GM19452 (cell line): ENCODE measurements at regions not wholly inside any gene's neighbourhood (a gene's known extent, or its start where the extent isn't known, plus 50 kb on each side); places are given as distances from the start of the nearest gene placed in this dataset.
A peak's percentile ranks its signal among the peaks of the same experiment; 100 is the strongest.
"Not testable (repeated sequence)": the region's sequence is repeated elsewhere in the genome, so short reads cannot be mapped to it uniquely, and the experiment has no call there.

Source experiments
- ATAC-seq: cut with Tn5 transposase; IDR thresholded peaks from one replicate; pipeline ENCODE4 v1.9.1; 2021; ENCODE audit not compliant: unreplicated experiment

DNA sequence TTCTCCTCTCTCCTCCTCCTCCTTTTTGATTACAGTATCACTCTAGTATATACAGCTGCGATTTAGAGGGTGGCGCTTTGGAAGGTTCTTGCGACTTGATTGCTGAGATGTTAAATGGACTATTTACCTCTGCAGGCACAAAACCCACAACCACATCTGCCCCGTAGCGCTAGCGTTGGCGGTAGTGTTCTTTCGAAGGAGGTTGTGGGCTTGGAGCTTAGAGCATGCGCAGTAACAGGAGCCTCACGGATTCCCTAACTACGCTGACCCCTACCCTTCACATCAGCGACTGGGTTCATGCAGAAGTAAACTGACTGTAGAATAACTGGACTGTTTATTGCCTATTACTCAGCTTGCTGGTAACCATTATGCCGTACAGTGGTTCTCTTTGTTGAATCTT lies 58.0 kb downstream of the CGGBP1 start:
- ATAC-seq, result no peak

DNA sequence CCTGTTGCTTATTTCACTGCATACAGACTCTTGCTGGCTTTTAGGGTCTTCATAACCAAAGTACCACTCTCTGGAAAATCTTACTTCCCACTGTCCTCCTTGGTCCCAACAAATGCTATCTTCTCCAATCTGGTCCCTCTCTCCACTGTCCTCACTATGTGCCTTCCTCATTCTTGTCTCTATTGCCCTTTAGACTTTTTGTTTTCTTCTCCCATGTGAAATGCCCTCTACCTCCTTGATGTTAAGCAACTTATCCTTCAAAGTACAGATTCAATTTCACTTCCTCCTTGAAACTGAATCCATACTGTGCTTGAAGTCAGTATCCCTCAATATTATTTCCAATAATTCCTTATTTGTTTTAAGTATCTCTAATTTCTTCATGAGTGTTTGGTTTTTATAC lies 60.8 kb downstream of the CGGBP1 start:
- no peak for ATAC-seq

DNA sequence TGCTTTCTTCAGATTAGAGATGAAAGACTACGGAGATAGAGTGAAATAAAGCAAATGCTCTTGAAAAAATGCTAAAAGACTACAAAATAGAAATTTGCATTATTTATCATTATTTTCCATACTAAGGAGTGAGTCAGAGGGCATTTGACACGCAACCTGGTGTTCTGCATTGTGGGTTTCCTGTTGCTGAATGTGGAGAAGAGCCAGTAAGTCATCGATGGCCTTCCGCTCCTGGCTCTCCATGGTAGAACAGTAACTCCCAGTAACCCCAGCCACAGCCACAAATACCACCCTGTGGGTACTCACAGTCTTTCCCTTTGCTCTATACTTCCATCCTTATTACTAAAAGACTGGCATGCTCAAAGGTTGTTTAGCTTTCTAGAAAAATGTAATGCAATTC lies 61.5 kb downstream of the CGGBP1 start:
- peak; percentile 93 for ATAC-seq

- ATAC-seq, result peak; percentile 10
Measured at GRCh38 chr3:87996882-87997281, 61.9 kb downstream of the CGGBP1 start.

GRCh38 chr3:87993566-87993965 lies 65.2 kb downstream of the CGGBP1 start:
- ATAC-seq, result no peak

DNA sequence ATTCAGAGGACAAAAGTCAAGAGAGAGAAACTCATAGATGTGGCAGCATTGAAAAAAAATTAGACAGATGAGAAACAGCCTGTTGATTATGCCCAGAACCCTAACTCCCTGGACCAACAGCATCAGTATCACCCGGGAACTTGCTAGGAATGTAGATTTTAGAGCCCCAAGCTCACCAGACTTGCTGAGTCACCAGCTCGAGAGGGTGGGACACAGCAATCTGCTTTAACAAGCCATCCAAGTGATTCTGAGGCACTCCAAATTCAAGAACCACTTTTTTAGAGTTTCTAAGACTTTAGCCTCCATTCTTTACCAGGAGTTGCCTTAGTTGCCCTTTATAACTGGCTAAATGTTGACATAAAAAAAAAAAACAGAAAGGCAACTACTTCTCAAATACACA lies 70.9 kb downstream of the CGGBP1 start:
- ATAC-seq, result no peak

GRCh38 chr3:87982421-87982820 lies 76.4 kb downstream of the CGGBP1 start:
- no peak for ATAC-seq

DNA sequence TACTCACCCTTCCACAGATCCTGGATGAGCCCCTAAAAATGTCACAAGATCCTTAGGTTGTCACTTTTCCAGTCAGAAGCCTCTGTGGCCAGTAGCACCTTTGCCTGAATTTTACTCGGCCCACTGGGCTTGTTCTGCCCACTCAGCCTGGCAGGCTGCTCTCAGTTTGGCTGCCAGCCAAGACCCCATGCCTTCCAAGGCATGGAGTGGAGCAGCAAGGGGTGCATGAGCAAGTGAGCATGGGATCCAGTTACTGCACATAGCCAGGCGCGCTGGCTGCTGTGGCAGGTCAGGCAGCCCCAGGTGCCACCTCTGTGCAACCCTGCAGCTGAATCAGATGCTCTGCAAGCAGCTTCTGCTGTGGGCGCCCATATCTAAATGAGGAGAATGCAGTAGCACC lies 79.3 kb downstream of the CGGBP1 start:
- no peak for ATAC-seq

GRCh38 chr3:87977765-87978164 lies 81.0 kb downstream of the CGGBP1 start:
- no peak for ATAC-seq

GRCh38 chr3:87975716-87976115 lies 83.1 kb downstream of the CGGBP1 start:
- ATAC-seq, result no peak

DNA sequence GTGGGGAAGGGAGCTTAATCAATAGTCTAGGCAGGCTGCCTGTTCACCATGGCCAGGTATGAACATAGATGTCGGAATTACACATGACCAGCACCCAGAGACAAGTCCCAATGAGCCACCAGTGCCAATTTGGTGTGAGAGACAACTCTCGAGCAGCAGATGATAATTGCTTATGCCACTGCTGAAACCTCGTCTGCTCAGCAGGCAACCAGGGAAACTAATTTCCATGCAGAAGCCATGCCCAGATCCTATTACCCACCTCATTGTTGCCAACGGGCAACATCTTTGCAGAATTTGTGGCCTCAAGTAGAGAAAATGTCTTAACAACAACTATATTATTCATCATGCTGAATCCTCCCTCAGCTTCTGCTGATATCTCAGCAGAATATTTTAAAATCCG lies 84.9 kb downstream of the CGGBP1 start:
- ATAC-seq, result no peak

- no peak for ATAC-seq
Measured at GRCh38 chr3:87969620-87970019, 89.2 kb downstream of the CGGBP1 start.

DNA sequence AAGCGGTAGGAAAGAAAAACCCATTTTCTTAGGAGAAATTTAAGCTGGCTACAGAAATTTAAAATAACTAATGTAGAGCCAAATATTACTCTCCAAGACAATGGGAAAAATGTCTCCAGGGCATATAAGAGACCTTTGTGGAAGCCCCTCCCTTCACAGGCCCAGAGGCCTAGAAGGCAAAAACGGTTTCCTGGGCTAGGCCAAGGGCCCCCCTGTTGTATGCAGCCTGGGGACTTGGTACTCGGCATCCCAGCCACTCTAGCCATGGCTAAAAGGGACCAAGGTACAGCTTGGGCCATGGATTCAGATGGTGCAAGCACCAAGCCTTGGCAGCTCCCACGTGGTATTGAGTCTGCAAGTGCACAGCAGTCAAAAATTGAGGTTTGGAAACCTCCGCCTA lies 90.1 kb downstream of the CGGBP1 start:
- ATAC-seq, result no peak

DNA sequence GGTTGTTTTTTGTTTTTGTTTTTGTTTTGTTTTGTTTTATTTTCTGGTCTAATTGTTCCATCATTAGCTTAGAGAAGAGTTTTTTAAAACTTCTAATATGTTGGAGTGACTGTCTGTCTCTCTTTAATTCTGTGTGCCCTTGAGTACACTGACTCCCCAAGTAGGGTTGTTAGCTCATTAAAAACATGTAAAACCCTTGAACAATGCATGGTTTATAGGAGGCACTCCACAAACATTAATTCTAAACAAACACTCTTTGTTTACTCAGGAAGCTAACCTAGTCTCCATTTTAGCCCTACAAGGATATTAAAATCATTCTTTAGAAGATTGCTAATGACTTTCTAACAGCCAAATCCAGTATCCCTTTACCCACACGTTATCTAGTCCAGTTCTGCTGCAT lies 100.5 kb downstream of the CGGBP1 start:
- ATAC-seq, result no peak

GRCh38 chr3:87957575-87957974 lies 101.2 kb downstream of the CGGBP1 start:
- no peak for ATAC-seq

DNA sequence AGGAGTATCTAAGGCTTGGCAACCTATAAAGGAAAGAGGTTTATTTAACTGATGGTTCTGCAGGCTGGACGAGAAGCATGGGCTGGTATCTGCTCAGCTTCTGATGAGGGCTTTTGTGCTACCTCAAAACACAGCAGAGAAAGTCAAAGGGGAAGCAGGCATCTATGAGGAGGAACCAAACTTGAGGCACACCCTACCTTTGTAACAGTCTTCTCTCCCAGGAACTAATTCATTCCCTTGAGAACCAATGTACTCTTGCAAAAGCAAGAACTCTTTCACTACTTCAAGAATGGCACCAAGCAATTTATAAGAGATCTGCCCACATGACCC lies 109.0 kb downstream of the CGGBP1 start:
- ATAC-seq, result no peak

GRCh38 chr3:87949189-87949878 lies 109.5 kb downstream of the CGGBP1 start:
- peak; percentile 93 for ATAC-seq

- not testable (repeated sequence) for ATAC-seq
Measured at GRCh38 chr3:87946007-87946406, 112.8 kb downstream of the CGGBP1 start.

GRCh38 chr3:87942256-87942655 lies 116.5 kb downstream of the CGGBP1 start:
- ATAC-seq, result not testable (repeated sequence)

DNA sequence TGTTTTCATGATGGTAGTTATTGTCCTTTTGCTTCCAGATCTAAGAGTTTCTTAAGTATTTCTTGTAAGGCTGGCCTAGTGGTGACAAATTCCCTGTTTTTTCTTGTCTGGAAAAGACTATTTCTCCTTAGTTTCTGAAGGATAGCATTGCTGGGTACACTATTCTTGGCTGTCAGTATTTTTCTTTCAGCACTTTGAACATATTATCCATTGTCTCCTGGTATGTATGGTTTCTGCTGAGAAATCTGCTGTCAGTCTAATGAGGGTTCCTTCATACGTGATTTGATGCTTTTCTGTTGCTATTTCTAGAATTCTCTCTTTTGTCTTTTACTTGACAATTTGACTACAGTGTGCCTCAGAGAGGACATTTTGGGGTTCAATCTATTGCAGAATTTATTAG lies 134.3 kb downstream of the CGGBP1 start:
- no peak for ATAC-seq

- no peak for ATAC-seq
Measured at GRCh38 chr3:87920549-87920948, 138.3 kb downstream of the CGGBP1 start.

DNA sequence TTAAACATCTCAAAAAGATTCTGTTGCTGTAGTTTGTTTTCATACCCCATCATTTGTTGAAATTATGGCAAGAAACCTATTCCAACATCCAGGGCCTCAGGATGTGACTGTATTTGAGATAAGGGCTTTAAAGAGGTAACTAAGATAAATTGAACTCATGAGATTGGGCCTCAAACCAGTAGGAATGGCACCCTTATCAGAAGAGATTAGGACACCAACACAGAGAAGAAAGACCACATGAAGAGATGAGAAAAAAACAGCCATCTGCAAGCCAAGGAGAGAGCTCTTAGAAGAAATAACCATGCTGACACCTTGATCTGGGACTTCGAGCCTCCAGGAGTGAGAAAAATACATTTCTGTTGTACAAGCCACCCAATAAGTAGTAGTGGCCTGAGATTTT lies 157.7 kb downstream of the CGGBP1 start:
- ATAC-seq, result no peak

- ATAC-seq, result no peak
Measured at GRCh38 chr3:87900061-87900460, 158.7 kb downstream of the CGGBP1 start.

DNA sequence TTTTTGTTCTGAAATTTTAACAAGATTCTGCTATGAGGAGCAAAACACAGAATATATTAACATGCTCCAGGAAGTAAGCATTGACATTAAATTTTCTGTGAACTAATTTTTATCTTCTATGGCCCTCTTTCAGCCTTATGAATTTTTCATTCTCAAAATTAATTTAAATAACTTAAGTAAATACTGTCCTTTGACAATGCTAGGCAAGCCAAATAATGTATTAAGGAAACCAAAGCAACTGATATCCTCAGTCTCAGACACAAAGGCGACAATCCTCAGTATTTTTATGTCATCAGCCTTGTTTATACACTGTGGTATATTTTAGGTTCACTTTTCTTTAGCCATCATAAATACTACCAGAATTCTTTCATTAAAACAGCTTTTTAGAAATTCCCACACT lies 159.8 kb downstream of the CGGBP1 start:
- ATAC-seq, result no peak
